Esophagus muscularis mucosa (tissue), 4 donors: ENCODE measurements at regions not wholly inside any gene's neighbourhood (a gene's known extent, or its start where the extent isn't known, plus 50 kb on each side); places are given as distances from the start of the nearest gene placed in this dataset.

Source experiments
- CTCF ChIP-seq, 3 experiments: fragments of 200-600 bp in 2 of 3; fragments of 450-650 bp in 1 of 3; sonication (generic) in 2 of 3; IDR thresholded peaks; one replicate each; pipeline ENCODE4 v1.5.1; 2017 to 2019; ENCODE audit warnings: antibody characterized with exemption in 3 of 3, mild to moderate bottlenecking in 2 of 3, moderate library complexity in 1 of 3
- EP300 ChIP-seq: sonication (generic); formaldehyde crosslinking; IDR thresholded peaks from one replicate; pipeline ENCODE4 v1.6.1; 2017; ENCODE audit warnings: antibody characterized with exemption
- POLR2A ChIP-seq: fragments of 450-650 bp; IDR thresholded peaks from one replicate; pipeline ENCODE4 v1.6.1; 2017; ENCODE audit warnings: antibody characterized with exemption, moderate library complexity, mild to moderate bottlenecking, low read depth
- POLR2AphosphoS5 ChIP-seq, 2 donors: sonication (generic); formaldehyde crosslinking; IDR thresholded peaks; one replicate each; pipeline ENCODE4 v1.6.1; 2017; ENCODE audit warnings: antibody characterized with exemption in 2 of 2

- TF ChIP-seq EP300 (no peak), CTCF (IDR thresholded peaks at IDR 0.05) (no peak), POLR2A (no peak), POLR2AphosphoS5 (IDR thresholded peaks at IDR 0.05) (no peak)
Measured at GRCh38 chr5:75952963-75953362, 130.2 kb upstream of the SV2C start.
